ENCODE measurements at regions not wholly inside any gene's neighbourhood (a gene's known extent, or its start where the extent isn't known, plus 50 kb on each side); places are given as distances from the start of the nearest gene placed in this dataset.

DNA sequence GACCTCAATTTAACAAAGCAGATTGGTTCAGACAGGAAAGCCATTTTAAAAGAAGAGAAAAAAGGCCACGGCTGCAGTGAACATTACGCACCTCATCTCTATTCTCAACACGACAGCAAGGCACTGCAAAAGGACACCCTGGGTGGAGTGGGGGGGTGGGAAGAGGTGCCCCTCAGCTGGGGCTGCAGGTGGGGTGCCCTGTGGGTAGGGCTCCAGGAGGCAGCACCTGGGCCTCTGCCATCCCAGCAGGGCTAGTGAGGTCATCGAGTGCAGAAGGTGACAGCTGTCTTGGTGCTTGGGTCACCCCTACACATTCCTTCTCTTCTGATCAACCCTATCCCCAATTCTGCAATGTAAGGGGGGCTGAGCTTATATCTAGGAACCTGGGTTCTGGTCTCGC, 142.9 kb upstream of the PRMT8 start:
- TF ChIP-seq, protein P1, sequence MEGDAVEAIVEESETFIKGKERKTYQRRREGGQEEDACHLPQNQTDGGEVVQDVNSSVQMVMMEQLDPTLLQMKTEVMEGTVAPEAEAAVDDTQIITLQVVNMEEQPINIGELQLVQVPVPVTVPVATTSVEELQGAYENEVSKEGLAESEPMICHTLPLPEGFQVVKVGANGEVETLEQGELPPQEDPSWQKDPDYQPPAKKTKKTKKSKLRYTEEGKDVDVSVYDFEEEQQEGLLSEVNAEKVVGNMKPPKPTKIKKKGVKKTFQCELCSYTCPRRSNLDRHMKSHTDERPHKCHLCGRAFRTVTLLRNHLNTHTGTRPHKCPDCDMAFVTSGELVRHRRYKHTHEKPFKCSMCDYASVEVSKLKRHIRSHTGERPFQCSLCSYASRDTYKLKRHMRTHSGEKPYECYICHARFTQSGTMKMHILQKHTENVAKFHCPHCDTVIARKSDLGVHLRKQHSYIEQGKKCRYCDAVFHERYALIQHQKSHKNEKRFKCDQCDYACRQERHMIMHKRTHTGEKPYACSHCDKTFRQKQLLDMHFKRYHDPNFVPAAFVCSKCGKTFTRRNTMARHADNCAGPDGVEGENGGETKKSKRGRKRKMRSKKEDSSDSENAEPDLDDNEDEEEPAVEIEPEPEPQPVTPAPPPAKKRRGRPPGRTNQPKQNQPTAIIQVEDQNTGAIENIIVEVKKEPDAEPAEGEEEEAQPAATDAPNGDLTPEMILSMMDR (IDR thresholded peaks at IDR 0.05), result no peak
- TF ChIP-seq ZFX (IDR thresholded peaks at IDR 0.05; ENCODE audit: borderline replicate concordance), result no peak

Measured in 22Rv1 (cell line).